ENCODE measurements at regions not wholly inside any gene's neighbourhood (a gene's known extent, or its start where the extent isn't known, plus 50 kb on each side); places are given as distances from the start of the nearest gene placed in this dataset.

DNA sequence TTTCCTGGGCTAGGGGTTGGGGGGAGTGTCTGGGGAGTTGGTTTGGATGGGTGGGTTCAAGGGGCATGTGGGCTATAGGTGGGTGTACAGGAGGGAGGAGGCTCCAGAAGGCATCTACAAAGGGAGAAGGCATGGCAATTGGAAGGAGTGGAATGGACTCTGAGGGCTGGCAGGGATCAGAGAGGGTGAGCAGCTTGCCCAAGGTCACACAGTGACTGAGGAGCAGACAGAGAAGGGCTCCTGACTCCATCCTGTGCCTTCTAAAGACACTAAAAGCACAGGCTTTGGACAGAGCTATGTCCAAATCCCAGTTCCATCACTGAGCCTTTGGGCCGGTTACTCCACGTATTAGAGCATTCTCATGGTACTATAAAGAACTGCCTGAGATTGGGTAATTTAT, 151.8 kb downstream of the PTPRU start:
- TF ChIP-seq, protein P1, sequence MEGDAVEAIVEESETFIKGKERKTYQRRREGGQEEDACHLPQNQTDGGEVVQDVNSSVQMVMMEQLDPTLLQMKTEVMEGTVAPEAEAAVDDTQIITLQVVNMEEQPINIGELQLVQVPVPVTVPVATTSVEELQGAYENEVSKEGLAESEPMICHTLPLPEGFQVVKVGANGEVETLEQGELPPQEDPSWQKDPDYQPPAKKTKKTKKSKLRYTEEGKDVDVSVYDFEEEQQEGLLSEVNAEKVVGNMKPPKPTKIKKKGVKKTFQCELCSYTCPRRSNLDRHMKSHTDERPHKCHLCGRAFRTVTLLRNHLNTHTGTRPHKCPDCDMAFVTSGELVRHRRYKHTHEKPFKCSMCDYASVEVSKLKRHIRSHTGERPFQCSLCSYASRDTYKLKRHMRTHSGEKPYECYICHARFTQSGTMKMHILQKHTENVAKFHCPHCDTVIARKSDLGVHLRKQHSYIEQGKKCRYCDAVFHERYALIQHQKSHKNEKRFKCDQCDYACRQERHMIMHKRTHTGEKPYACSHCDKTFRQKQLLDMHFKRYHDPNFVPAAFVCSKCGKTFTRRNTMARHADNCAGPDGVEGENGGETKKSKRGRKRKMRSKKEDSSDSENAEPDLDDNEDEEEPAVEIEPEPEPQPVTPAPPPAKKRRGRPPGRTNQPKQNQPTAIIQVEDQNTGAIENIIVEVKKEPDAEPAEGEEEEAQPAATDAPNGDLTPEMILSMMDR (optimal IDR thresholded peaks at IDR 0.05 in 1 of 3, IDR thresholded peaks at IDR 0.05 in 1 of 3, conservative IDR thresholded peaks at IDR 0.05 in 1 of 3; ENCODE audit: extremely low read depth in 1 of 3, insufficient read depth in 2 of 3, low read length in 3 of 3): no peak
- TF ChIP-seq EZH2 (IDR thresholded peaks at IDR 0.05; ENCODE audit: low read length): no peak

Data from keratinocyte (primary cell).